SU-DHL-6 (cell line): ENCODE measurements at regions not wholly inside any gene's neighbourhood (a gene's known extent, or its start where the extent isn't known, plus 50 kb on each side); places are given as distances from the start of the nearest gene placed in this dataset.

ENCODE experiments used
- H2AFZ ChIP-seq: fragments of 200-600 bp; sonication (generic); 2 replicates; pipeline ENCODE4 v1.6.1; 2014; ENCODE audit warnings: low read depth, mild to moderate bottlenecking, moderate library complexity, mixed read lengths, antibody characterized with exemption, low read length; ENCODE audit not compliant: severe bottlenecking
- H3F3A ChIP-seq: fragments of 200-600 bp; shearing (Covaris generic); 2 replicates; pipeline ENCODE4 v1.6.0; 2016; ENCODE audit warnings: antibody characterized with exemption, mild to moderate bottlenecking; ENCODE audit not compliant: insufficient read depth
- H3K27ac ChIP-seq: fragments of 200-600 bp; sonication (generic); 2 replicates; pipeline ENCODE4 v1.5.1; 2016; ENCODE audit warnings: low read depth, mild to moderate bottlenecking, low read length, moderate library complexity, mixed read lengths
- H3K27me3 ChIP-seq: fragments of 200-600 bp; sonication (generic), shearing (Covaris generic); 2 replicates; pipeline ENCODE4 v1.6.0; 2014; ENCODE audit warnings: mild to moderate bottlenecking, low read length
- H3K36me3 ChIP-seq: fragments of 200-600 bp; sonication (generic); 2 replicates; pipeline ENCODE4 v1.6.1; 2014; ENCODE audit warnings: mild to moderate bottlenecking, low read length, mixed read lengths
- H3K4me2 ChIP-seq: fragments of 300-600, 200-600 bp; shearing (Covaris generic), sonication (generic); 2 replicates; pipeline ENCODE4 v1.6.0; 2014; ENCODE audit warnings: low read length, low read depth, mild to moderate bottlenecking; ENCODE audit not compliant: poor library complexity, severe bottlenecking
- H3K4me3 ChIP-seq: fragments of 200-600 bp; sonication (generic); 2 replicates; pipeline ENCODE4 v1.5.1; 2014; ENCODE audit warnings: antibody characterized with exemption, low read length, mild to moderate bottlenecking, mixed read lengths; ENCODE audit not compliant: insufficient read depth, poor library complexity, severe bottlenecking
- H3K79me2 ChIP-seq: fragments of 200-600 bp; sonication (generic); 2 replicates; pipeline ENCODE4 v1.6.1; 2014; ENCODE audit warnings: mild to moderate bottlenecking, low read length, moderate library complexity; ENCODE audit not compliant: insufficient read depth
- H3K9ac ChIP-seq: fragments of 200-600 bp; sonication (generic); 2 replicates; pipeline ENCODE4 v1.7.0; 2014; ENCODE audit warnings: mild to moderate bottlenecking, low read length
- H3K9me2 ChIP-seq: fragments of 200-600 bp; sonication (generic); replicated peaks from 2 replicates; pipeline ENCODE4 v1.6.1; 2014; ENCODE audit warnings: low read length; ENCODE audit not compliant: insufficient read depth
- H3K9me3 ChIP-seq: fragments of 200-600 bp; sonication (generic); 2 replicates; pipeline ENCODE4 v1.6.1; 2014; ENCODE audit warnings: low read length, mixed read lengths; ENCODE audit not compliant: insufficient read depth
- H4K20me1 ChIP-seq: fragments of 200-600 bp; sonication (generic); 2 replicates; pipeline ENCODE4 v1.6.1; 2014; ENCODE audit warnings: low read depth, mild to moderate bottlenecking, antibody characterized with exemption, low read length, moderate library complexity, mixed read lengths
- EZH2phosphoT487 ChIP-seq: fragments of 200-600 bp; sonication (generic), shearing (Covaris generic); conservative IDR thresholded peaks from 2 replicates; pipeline ENCODE4 v1.6.1; 2018; ENCODE audit warnings: mild to moderate bottlenecking, antibody characterized with exemption, low read length, moderate library complexity, mixed read lengths
- TF ChIP-seq, protein P1 (sequence below): fragments of 200-600 bp; sonication (generic); IDR thresholded peaks from one replicate; pipeline ENCODE4 v1.5.1; 2017; ENCODE audit warnings: antibody characterized with exemption, mild to moderate bottlenecking, low read length, moderate library complexity; ENCODE audit not compliant: insufficient read depth, poor library complexity, severe bottlenecking

DNA sequence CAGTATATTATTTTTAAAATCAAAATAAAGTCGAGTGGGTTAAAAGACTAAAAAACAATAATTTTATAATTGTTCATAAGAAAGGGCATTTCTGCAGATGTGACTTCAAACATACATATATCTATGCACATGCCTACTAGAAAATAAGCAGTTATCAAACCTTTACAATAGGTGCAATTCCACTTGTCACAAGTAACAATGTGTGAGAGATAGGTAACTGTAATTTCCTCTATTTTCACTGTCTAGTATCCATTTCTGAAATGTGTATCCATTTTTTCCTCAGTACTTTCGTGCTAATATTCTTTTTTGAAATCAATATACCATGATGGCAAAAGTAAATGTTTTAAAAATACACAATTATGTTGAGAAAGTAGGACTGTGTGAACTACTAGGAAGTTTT lies 96.9 kb upstream of the GNAI1 start:
- TF ChIP-seq, protein P1, sequence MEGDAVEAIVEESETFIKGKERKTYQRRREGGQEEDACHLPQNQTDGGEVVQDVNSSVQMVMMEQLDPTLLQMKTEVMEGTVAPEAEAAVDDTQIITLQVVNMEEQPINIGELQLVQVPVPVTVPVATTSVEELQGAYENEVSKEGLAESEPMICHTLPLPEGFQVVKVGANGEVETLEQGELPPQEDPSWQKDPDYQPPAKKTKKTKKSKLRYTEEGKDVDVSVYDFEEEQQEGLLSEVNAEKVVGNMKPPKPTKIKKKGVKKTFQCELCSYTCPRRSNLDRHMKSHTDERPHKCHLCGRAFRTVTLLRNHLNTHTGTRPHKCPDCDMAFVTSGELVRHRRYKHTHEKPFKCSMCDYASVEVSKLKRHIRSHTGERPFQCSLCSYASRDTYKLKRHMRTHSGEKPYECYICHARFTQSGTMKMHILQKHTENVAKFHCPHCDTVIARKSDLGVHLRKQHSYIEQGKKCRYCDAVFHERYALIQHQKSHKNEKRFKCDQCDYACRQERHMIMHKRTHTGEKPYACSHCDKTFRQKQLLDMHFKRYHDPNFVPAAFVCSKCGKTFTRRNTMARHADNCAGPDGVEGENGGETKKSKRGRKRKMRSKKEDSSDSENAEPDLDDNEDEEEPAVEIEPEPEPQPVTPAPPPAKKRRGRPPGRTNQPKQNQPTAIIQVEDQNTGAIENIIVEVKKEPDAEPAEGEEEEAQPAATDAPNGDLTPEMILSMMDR = no peak
- TF ChIP-seq EZH2phosphoT487 = no peak
- Histone ChIP-seq H3K4me2 (no peak overlapping the region), H3K27me3 (no peaks in the 10 kb centered on the region), H3K9ac (no peak overlapping the region), H3K9me3 (no peaks in the 10 kb centered on the region), H2AFZ (no peak overlapping the region), H3K79me2 (no peaks in the 10 kb centered on the region), H3K36me3 (no peaks in the 10 kb centered on the region), H4K20me1 (no peaks in the 10 kb centered on the region), H3K27ac (no peak overlapping the region), H3F3A (no peaks in the 10 kb centered on the region), H3K9me2 (no peaks in the 10 kb centered on the region; the same call in 1 of the 2 replicates), H3K4me3 (no peak overlapping the region)

DNA sequence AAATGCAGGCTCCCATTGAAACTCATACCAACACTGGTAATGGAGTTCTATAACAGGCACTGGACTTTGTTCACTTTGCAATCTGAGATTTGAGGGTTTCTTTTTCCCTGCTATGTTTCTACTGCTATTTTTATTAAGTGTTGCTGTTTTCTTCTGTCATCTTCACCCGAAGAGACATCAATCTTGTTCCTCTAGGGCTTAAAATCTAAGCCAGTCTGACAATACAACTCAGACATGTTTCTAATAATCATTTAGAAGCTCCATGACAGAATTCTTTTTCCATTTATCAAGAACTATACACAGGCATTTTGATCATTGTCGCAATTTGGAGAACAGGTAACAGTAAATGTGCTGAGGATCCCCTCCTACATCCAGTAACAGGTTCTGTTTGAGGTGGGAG lies 98.5 kb upstream of the GNAI1 start:
- H4K20me1 ChIP-seq = no peaks in the 10 kb centered on the region
- TF ChIP-seq, protein P1 = no peak
- TF ChIP-seq EZH2phosphoT487 = no peak
- H3K27ac ChIP-seq = no peak overlapping the region
- H3K9ac ChIP-seq = no peak overlapping the region
- H2AFZ ChIP-seq = no peak overlapping the region
- H3K79me2 ChIP-seq = no peaks in the 10 kb centered on the region
- H3K9me3 ChIP-seq = no peaks in the 10 kb centered on the region
- no peak overlapping the region for H3K4me2 ChIP-seq
- H3K36me3 ChIP-seq = no peaks in the 10 kb centered on the region
- H3F3A ChIP-seq = no peaks in the 10 kb centered on the region
- no peaks in the 10 kb centered on the region for H3K27me3 ChIP-seq
- no peaks in the 10 kb centered on the region; the same call in 1 of the 2 replicates for H3K9me2 ChIP-seq
- no peak overlapping the region for H3K4me3 ChIP-seq

DNA sequence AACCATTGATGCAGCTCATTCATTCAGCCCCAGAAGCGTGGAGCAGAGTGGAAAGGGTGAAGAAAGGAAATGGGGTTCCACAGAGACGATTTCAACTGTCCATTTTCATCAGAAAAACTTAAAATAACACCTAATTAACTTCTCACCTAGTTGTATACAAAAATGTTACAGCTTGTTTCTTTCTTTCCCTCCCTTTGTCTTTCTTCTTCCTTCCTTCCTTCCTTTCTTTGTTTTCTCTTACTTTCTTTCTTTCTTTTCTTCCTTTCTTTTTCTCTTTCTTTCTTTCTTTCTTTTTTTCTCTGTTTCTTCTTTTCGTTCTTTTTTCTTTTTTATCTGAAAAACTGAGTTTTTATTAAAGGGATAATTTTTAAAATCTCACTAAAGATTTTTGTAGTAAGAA lies 105.9 kb upstream of the GNAI1 start:
- TF ChIP-seq, protein P1 = no peak
- TF ChIP-seq EZH2phosphoT487 = no peak
- Histone ChIP-seq H3K4me3 (no peak overlapping the region), H2AFZ (no peak overlapping the region), H3K27me3 (no peaks in the 10 kb centered on the region), H3K79me2 (no peaks in the 10 kb centered on the region), H4K20me1 (no peaks in the 10 kb centered on the region), H3K27ac (no peak overlapping the region), H3K4me2 (no peak overlapping the region), H3K36me3 (no peaks in the 10 kb centered on the region), H3K9ac (no peak overlapping the region), H3K9me3 (no peaks in the 10 kb centered on the region), H3K9me2 (no peaks in the 10 kb centered on the region), H3F3A (no peaks in the 10 kb centered on the region)
